CD4-positive, CD25-positive, alpha-beta regulatory T cell (primary cell): ENCODE measurements at regions not wholly inside any gene's neighbourhood (a gene's known extent, or its start where the extent isn't known, plus 50 kb on each side); places are given as distances from the start of the nearest gene placed in this dataset.

Experiments
- ATAC-seq, 2 donors: fragments of 150-1000 bp; cut with Tn5 transposase; one replicate each; pipeline ENCODE4 v1.10.0; 2021; ENCODE audit warnings: low read depth in 2 of 2, moderate number of reproducible peaks in 2 of 2, moderate library complexity in 1 of 2
- DNase-seq, 3 donors: peaks; one replicate each; pipeline versions ENCODE4 v3.0.0 to v3.0.0-alpha.2; 2012 to 2022; ENCODE audit warnings: mixed read lengths in 1 of 3
- H3K27ac ChIP-seq: one replicate; pipeline ENCODE4 v1.7.0; 2013; ENCODE audit warnings: mild to moderate bottlenecking, low read length; ENCODE audit not compliant: insufficient read depth, poor library complexity, severe bottlenecking
- H3K27me3 ChIP-seq: one replicate; pipeline ENCODE4 v1.7.0; 2013; ENCODE audit warnings: low read length; ENCODE audit not compliant: control insufficient read depth, insufficient read depth
- H3K36me3 ChIP-seq: one replicate; pipeline ENCODE4 v1.7.0; 2013; ENCODE audit warnings: mild to moderate bottlenecking, low read length, moderate library complexity; ENCODE audit not compliant: control insufficient read depth, insufficient read depth
- H3K4me1 ChIP-seq: 2 replicates; pipeline ENCODE4 v1.7.0; 2013; ENCODE audit warnings: mild to moderate bottlenecking, low read length; ENCODE audit not compliant: insufficient read depth, control insufficient read depth, poor library complexity, severe bottlenecking
- H3K4me3 ChIP-seq: one replicate; pipeline ENCODE4 v1.7.0; 2013; ENCODE audit warnings: low read depth, mild to moderate bottlenecking, low read length, moderate library complexity
- H3K9me3 ChIP-seq, 2 experiments: 1 replicate in 1 of 2; 2 replicates in 1 of 2; pipeline ENCODE4 v1.7.0; 2013; ENCODE audit warnings: low read length in 2 of 2, mild to moderate bottlenecking in 1 of 2, moderate library complexity in 1 of 2; ENCODE audit not compliant: control insufficient read depth in 2 of 2
- H3K27ac Mint-ChIP-seq, 3 donors: one replicate each; pipeline ENCODE4 v1.8.0; 2020 to 2022; ENCODE audit warnings: mild to moderate bottlenecking in 3 of 3, mixed read lengths in 3 of 3, moderate library complexity in 2 of 3
- H3K27me3 Mint-ChIP-seq: one replicate; pipeline ENCODE4 v1.8.0; 2022; ENCODE audit warnings: mild to moderate bottlenecking, mixed read lengths
- H3K36me3 Mint-ChIP-seq: one replicate; pipeline ENCODE4 v1.8.0; 2020; ENCODE audit warnings: mixed read lengths
- H3K4me1 Mint-ChIP-seq, 4 donors: one replicate each; pipeline ENCODE4 v1.8.0; 2020 to 2022; ENCODE audit warnings: mixed read lengths in 4 of 4, mild to moderate bottlenecking in 1 of 4
- H3K4me3 Mint-ChIP-seq, 4 donors: one replicate each; pipeline ENCODE4 v1.8.0; 2020 to 2022; ENCODE audit warnings: mild to moderate bottlenecking in 4 of 4, mixed read lengths in 4 of 4, moderate library complexity in 3 of 4
- H3K9me3 Mint-ChIP-seq, 7 donors: one replicate each; pipeline ENCODE4 v1.8.0; 2020 to 2022; ENCODE audit warnings: mixed read lengths in 7 of 7, mild to moderate bottlenecking in 3 of 7, moderate library complexity in 2 of 7

- Histone ChIP-seq H3K9me3 (no peaks in the 10 kb centered on the region), H3K4me1 (no peaks in the 10 kb centered on the region), H3K4me3 (no peak overlapping the region), H3K27ac (no peak overlapping the region), H3K27me3 (peaks cover 2% of the 10 kb centered on the region), H3K36me3 (no peaks in the 10 kb centered on the region)
- peaks cover 0 to 2% (median 0%) of the 10 kb centered on the region in 7 donors for H3K9me3 Mint-ChIP-seq
- H3K36me3 Mint-ChIP-seq, result no peaks in the 10 kb centered on the region
- H3K4me1 Mint-ChIP-seq, result no peaks in the 10 kb centered on the region
- ATAC-seq (no peak), DNase-seq (no peak)
- H3K27me3 Mint-ChIP-seq, result peaks cover 9% of the 10 kb centered on the region
- H3K27ac Mint-ChIP-seq, result no peak overlapping the region
- no peak overlapping the region for H3K4me3 Mint-ChIP-seq
Measured at GRCh38 chr1:227395426-227396028, 77.2 kb upstream of the CDC42BPA start.

- Histone ChIP-seq H3K4me1 (no peaks in the 10 kb centered on the region), H3K4me3 (no peak overlapping the region), H3K27ac (no peak overlapping the region), H3K9me3 (no peaks in the 10 kb centered on the region), H3K27me3 (peaks cover 2% of the 10 kb centered on the region), H3K36me3 (no peaks in the 10 kb centered on the region)
- no peak for ATAC-seq
- Mint-ChIP-seq H3K27ac (no peak overlapping the region), H3K4me3 (no peak overlapping the region), H3K4me1 (no peaks in the 10 kb centered on the region), H3K36me3 (no peaks in the 10 kb centered on the region), H3K27me3 (peaks cover 5% of the 10 kb centered on the region), H3K9me3 (no peaks in the 10 kb centered on the region)
- no peak for DNase-seq
Measured at GRCh38 chr1:227392984-227393764, 74.9 kb upstream of the CDC42BPA start.

DNA sequence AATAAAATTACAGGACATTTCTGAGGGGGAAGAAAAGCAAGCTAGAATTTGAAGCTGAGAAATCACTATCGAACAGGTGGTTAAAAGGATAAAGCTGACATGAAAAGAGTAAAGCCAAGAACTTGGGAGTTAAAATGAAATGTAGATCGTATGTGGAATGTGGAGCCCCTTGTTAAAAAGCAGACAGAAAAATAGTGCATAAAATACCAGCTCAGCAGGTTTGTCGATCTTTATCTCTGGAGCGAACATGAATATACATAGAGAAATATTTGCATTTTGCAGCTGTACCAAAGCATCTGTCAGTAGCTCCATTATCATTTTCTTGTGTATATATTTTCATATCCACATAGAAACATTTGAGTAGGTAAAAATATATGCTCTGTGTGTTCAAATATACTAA, 73.6 kb upstream of the CDC42BPA start:
- peaks cover 2% of the 10 kb centered on the region for H3K27me3 ChIP-seq
- no peak for DNase-seq
- no peak overlapping the region for H3K27ac Mint-ChIP-seq
- no peaks in the 10 kb centered on the region for H3K36me3 Mint-ChIP-seq
- H3K4me1 Mint-ChIP-seq, result no peaks in the 10 kb centered on the region
- H3K36me3 ChIP-seq, result no peaks in the 10 kb centered on the region
- no peak overlapping the region for H3K4me3 Mint-ChIP-seq
- H3K4me3 ChIP-seq, result no peak overlapping the region
- peaks cover 10% of the 10 kb centered on the region for H3K27me3 Mint-ChIP-seq
- no peak for ATAC-seq
- no peak overlapping the region for H3K27ac ChIP-seq
- H3K4me1 ChIP-seq, result no peaks in the 10 kb centered on the region
- H3K9me3 ChIP-seq, result no peaks in the 10 kb centered on the region
- no peaks in the 10 kb centered on the region for H3K9me3 Mint-ChIP-seq

DNA sequence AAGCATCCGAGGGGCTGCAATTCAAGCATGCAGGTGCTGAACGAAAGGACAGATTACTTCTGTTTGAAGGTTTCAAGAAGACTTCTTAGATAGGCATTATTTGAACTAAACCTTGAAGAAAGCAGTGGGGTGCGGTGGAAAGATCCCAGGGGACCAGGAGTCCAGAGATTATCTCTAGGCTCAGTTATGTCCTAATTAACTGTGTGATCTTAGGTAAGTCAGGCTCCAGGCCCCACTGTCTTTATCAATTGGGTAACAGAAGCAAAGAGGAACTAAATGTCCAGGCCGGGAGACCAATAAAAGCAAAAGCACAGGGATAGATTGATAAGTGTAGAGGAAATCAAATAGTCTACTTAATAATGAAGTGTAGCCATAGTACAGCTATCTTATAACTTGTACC, 72.9 kb upstream of the CDC42BPA start:
- H3K4me1 Mint-ChIP-seq, result no peaks in the 10 kb centered on the region
- no peak overlapping the region for H3K27ac Mint-ChIP-seq
- Histone ChIP-seq H3K9me3 (no peaks in the 10 kb centered on the region), H3K4me3 (no peak overlapping the region), H3K27me3 (peaks cover 2% of the 10 kb centered on the region), H3K4me1 (no peaks in the 10 kb centered on the region), H3K27ac (no peak overlapping the region), H3K36me3 (no peaks in the 10 kb centered on the region)
- ATAC-seq (no peak), DNase-seq (no peak)
- no peaks in the 10 kb centered on the region for H3K9me3 Mint-ChIP-seq
- peaks cover 10% of the 10 kb centered on the region for H3K27me3 Mint-ChIP-seq
- H3K4me3 Mint-ChIP-seq, result no peak overlapping the region
- H3K36me3 Mint-ChIP-seq, result no peaks in the 10 kb centered on the region

DNA sequence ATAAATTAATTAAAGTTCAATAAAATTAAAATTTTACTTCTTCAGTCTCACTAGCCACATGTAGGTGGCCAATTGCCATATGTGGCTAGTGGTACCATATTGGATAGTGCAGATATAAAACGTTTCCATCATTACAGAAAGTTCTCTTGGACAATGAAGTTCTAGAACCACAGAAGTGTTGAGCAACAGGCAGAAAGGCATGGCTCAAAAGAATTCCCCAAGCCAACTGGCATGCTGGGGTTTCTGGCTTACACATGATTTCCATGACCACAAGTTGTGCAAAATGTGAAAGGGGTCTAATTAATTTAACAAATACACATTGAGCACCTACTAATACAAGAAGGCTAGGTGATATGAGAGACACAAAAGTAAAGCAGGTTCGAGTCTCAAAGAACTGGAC, 72.2 kb upstream of the CDC42BPA start:
- H3K9me3 ChIP-seq, result no peaks in the 10 kb centered on the region
- H3K27me3 Mint-ChIP-seq, result peaks cover 10% of the 10 kb centered on the region
- no peak overlapping the region for H3K27ac Mint-ChIP-seq

GRCh38 chr1:227388214-227389168, 70.2 kb upstream of the CDC42BPA start:
- no peak overlapping the region for H3K27ac ChIP-seq
- no peaks in the 10 kb centered on the region for H3K36me3 ChIP-seq
- no peak for ATAC-seq
- no peaks in the 10 kb centered on the region for H3K9me3 ChIP-seq
- H3K27ac Mint-ChIP-seq, result no peak overlapping the region
- H3K27me3 ChIP-seq, result peaks cover 1% of the 10 kb centered on the region
- DNase-seq, result no peak
- H3K4me3 ChIP-seq, result no peak overlapping the region
- peaks cover 9% of the 10 kb centered on the region for H3K27me3 Mint-ChIP-seq
- no peaks in the 10 kb centered on the region for H3K9me3 Mint-ChIP-seq
- H3K4me1 Mint-ChIP-seq, result no peaks in the 10 kb centered on the region
- no peaks in the 10 kb centered on the region for H3K4me1 ChIP-seq
- no peak overlapping the region for H3K4me3 Mint-ChIP-seq
- no peaks in the 10 kb centered on the region for H3K36me3 Mint-ChIP-seq

More for the DNA sequence above, 72.2 kb upstream of the CDC42BPA start:
- no peak for ATAC-seq
- no peak for DNase-seq
- H3K4me3 Mint-ChIP-seq, result no peak overlapping the region
- H3K9me3 Mint-ChIP-seq, result no peaks in the 10 kb centered on the region
- Histone ChIP-seq H3K4me1 (no peaks in the 10 kb centered on the region), H3K27ac (no peak overlapping the region), H3K4me3 (no peak overlapping the region), H3K27me3 (peaks cover 2% of the 10 kb centered on the region), H3K36me3 (no peaks in the 10 kb centered on the region)
- H3K4me1 Mint-ChIP-seq, result no peaks in the 10 kb centered on the region
- no peaks in the 10 kb centered on the region for H3K36me3 Mint-ChIP-seq

DNA sequence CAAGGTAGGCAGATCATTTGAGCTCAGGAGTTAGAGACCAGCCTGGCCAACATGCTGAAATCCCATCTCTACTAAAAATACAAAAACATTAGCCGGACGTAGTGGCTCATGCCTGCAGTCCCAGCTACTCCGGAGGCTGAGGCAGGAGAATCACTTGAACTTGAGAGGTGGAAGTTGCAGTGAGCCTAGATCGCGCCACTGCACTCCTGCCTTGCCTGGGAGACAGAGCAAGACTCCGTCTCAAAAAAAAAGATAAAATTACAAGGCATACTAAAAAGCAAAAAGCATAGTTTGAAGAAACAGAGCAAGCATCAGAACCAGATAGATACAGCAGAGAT, 61.2 kb upstream of the CDC42BPA start:
- Mint-ChIP-seq H3K36me3 (no peaks in the 10 kb centered on the region), H3K27ac (no peak overlapping the region), H3K4me3 (no peak overlapping the region), H3K9me3 (peaks cover 0 to 7% (median 1%) of the 10 kb centered on the region in 7 donors), H3K4me1 (no peaks in the 10 kb centered on the region), H3K27me3 (peaks cover 21% of the 10 kb centered on the region)
- H3K9me3 ChIP-seq, result no peaks in the 10 kb centered on the region
- H3K4me3 ChIP-seq, result no peak overlapping the region
- H3K27me3 ChIP-seq, result no peaks in the 10 kb centered on the region
- no peaks in the 10 kb centered on the region for H3K4me1 ChIP-seq
- no peaks in the 10 kb centered on the region for H3K36me3 ChIP-seq
- no peak overlapping the region for H3K27ac ChIP-seq
- no peak for DNase-seq
- no peak for ATAC-seq
